Panc1 (cell line): ENCODE measurements at regions not wholly inside any gene's neighbourhood (a gene's known extent, or its start where the extent isn't known, plus 50 kb on each side); places are given as distances from the start of the nearest gene placed in this dataset.

Source experiments
- ATAC-seq: fragments of 200-7000 bp; cut with Tn5 transposase; 2 replicates; pipeline ENCODE4 v1.9.1; 2020; ENCODE audit warnings: mild to moderate bottlenecking, moderate library complexity
- BruUV-seq: library from RNA; stranded (reverse); fragments of 400-500 nt; replicated peaks from 2 replicates; lab custom pipeline; 2021; lab: Mats Ljungman, UMichigan
- CTCF ChIA-PET: fragments of 300-600 bp; sonication (Branson Sonifier 250); formaldehyde crosslinking; loops from one replicate; lab custom pipeline; 2022; ENCODE audit warnings: antibody characterized with exemption; lab: Charles Lee
- POLR2A ChIA-PET: fragments of 300-600 bp; sonication (Branson Sonifier 250); formaldehyde crosslinking; loops from one replicate; lab custom pipeline; 2022; ENCODE audit warnings: antibody characterized with exemption; lab: Charles Lee
- DNase-seq: peaks from one replicate; pipeline ENCODE4 v3.0.0-alpha.2; 2010; ENCODE audit warnings: low read depth, low spot score
- H3K27ac ChIP-seq: 2 replicates; pipeline ENCODE4 v1.5.1; 2011; ENCODE audit warnings: mild to moderate bottlenecking, low read length, inconsistent platforms
- H3K27me3 ChIP-seq: fragments of 200-500 bp; sonication (Bioruptor generic); 2 replicates; pipeline ENCODE4 v1.6.0; 2014; ENCODE audit warnings: low read length, inconsistent platforms; ENCODE audit not compliant: control insufficient read depth, insufficient read depth
- H3K36me3 ChIP-seq: fragments of 200-500 bp; sonication (Bioruptor generic); 2 replicates; pipeline ENCODE4 v1.5.1; 2014; ENCODE audit warnings: inconsistent platforms, mild to moderate bottlenecking, low read length, moderate library complexity; ENCODE audit not compliant: control insufficient read depth, insufficient read depth
- H3K4me1 ChIP-seq: 2 replicates; pipeline ENCODE4 v1.5.1; 2011; ENCODE audit warnings: inconsistent platforms, mild to moderate bottlenecking, low read length, moderate library complexity; ENCODE audit not compliant: control insufficient read depth, insufficient read depth
- H3K4me3 ChIP-seq, 2 experiments: 2 replicates each; pipeline ENCODE4 v1.5.1; 2011 to 2012; ENCODE audit warnings: low read depth in 2 of 2, low read length in 2 of 2, mild to moderate bottlenecking in 2 of 2, inconsistent platforms in 1 of 2, moderate library complexity in 1 of 2
- H3K9me3 ChIP-seq: fragments of 200-500 bp; sonication (Bioruptor generic); 2 replicates; pipeline ENCODE4 v1.5.1; 2014; ENCODE audit warnings: low read depth, mild to moderate bottlenecking, inconsistent platforms, low read length, moderate library complexity; ENCODE audit not compliant: control insufficient read depth, insufficient read depth
- POLR2AphosphoS5 ChIP-seq: IDR thresholded peaks from 2 replicates; pipeline ENCODE4 v1.6.1; 2012; ENCODE audit warnings: mild to moderate bottlenecking, low read depth, low read length, moderate library complexity
- SIN3A ChIP-seq: IDR thresholded peaks from 2 replicates; pipeline ENCODE4 v1.6.1; 2012; ENCODE audit warnings: low read depth, mild to moderate bottlenecking, low read length, moderate library complexity, borderline replicate concordance; ENCODE audit not compliant: insufficient read depth
- TCF7L2 ChIP-seq: IDR thresholded peaks from 2 replicates; pipeline ENCODE4 v1.6.1; 2011; ENCODE audit warnings: mild to moderate bottlenecking, low read depth, low read length, inconsistent platforms
- in situ Hi-C: cut with HindIII; loops from 2 replicates; pipeline ENCODE4 v1.10.0; 2016; ENCODE audit warnings: low sequenced_read_pairs, low pct_unique_long_range_greater_than_20kb
- intact Hi-C: fragments of 100-400 bp; cut with micrococcal nuclease; formaldehyde crosslinking; loops from one replicate; pipeline ENCODE4 v1.10.0; 2022; ENCODE audit not compliant: unreplicated experiment
- TF ChIP-seq, protein P1 (sequence below), 2 experiments: IDR thresholded peaks; 2 replicates each; pipeline ENCODE4 v1.6.1; 2011 to 2012; ENCODE audit warnings: low read depth in 2 of 2, control low read depth in 1 of 2, low read length in 1 of 2, mild to moderate bottlenecking in 1 of 2, moderate library complexity in 1 of 2; ENCODE audit not compliant: insufficient read depth in 1 of 2
- TF ChIP-seq, protein P2 (sequence below): fragments of 450-650 bp; IDR thresholded peaks from 2 replicates; pipeline ENCODE4 v1.5.1; 2017; ENCODE audit warnings: mild to moderate bottlenecking

DNA sequence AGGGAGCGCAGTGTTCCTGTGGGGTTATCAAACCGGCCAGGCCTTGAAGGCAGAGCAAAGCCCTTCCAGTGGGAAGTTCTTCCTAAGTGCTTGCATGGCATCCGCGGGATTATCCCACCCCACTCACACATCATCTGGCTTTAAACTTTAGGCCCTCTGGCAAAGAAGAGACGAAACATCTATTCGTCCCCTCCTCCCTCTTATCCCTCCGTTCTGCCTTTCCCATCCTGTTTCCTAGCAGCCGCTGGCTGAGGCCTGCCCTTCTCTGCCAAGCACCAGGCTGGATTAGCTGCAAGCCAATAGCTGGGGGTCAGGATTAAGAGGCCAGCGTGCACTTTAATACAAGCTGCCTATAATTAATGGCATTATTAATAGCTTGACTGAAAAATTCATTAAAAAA, 621.0 kb downstream of the PKHD1 start:
- no peaks in the 10 kb centered on the region; the same call in 1 of the 2 replicates for H3K36me3 ChIP-seq
- ChIA-PET POLR2A (no interaction called here), CTCF (no interaction called here)
- no TSS peak for BruUV-seq
- TF ChIP-seq, protein P1, sequence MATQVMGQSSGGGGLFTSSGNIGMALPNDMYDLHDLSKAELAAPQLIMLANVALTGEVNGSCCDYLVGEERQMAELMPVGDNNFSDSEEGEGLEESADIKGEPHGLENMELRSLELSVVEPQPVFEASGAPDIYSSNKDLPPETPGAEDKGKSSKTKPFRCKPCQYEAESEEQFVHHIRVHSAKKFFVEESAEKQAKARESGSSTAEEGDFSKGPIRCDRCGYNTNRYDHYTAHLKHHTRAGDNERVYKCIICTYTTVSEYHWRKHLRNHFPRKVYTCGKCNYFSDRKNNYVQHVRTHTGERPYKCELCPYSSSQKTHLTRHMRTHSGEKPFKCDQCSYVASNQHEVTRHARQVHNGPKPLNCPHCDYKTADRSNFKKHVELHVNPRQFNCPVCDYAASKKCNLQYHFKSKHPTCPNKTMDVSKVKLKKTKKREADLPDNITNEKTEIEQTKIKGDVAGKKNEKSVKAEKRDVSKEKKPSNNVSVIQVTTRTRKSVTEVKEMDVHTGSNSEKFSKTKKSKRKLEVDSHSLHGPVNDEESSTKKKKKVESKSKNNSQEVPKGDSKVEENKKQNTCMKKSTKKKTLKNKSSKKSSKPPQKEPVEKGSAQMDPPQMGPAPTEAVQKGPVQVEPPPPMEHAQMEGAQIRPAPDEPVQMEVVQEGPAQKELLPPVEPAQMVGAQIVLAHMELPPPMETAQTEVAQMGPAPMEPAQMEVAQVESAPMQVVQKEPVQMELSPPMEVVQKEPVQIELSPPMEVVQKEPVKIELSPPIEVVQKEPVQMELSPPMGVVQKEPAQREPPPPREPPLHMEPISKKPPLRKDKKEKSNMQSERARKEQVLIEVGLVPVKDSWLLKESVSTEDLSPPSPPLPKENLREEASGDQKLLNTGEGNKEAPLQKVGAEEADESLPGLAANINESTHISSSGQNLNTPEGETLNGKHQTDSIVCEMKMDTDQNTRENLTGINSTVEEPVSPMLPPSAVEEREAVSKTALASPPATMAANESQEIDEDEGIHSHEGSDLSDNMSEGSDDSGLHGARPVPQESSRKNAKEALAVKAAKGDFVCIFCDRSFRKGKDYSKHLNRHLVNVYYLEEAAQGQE (IDR thresholded peaks at IDR 0.05; ENCODE audit: insufficient read depth in 1 of 2, low read depth in 2 of 2, low read length in 1 of 2) = no peak
- TF ChIP-seq, protein P2, sequence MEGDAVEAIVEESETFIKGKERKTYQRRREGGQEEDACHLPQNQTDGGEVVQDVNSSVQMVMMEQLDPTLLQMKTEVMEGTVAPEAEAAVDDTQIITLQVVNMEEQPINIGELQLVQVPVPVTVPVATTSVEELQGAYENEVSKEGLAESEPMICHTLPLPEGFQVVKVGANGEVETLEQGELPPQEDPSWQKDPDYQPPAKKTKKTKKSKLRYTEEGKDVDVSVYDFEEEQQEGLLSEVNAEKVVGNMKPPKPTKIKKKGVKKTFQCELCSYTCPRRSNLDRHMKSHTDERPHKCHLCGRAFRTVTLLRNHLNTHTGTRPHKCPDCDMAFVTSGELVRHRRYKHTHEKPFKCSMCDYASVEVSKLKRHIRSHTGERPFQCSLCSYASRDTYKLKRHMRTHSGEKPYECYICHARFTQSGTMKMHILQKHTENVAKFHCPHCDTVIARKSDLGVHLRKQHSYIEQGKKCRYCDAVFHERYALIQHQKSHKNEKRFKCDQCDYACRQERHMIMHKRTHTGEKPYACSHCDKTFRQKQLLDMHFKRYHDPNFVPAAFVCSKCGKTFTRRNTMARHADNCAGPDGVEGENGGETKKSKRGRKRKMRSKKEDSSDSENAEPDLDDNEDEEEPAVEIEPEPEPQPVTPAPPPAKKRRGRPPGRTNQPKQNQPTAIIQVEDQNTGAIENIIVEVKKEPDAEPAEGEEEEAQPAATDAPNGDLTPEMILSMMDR = no peak
- H3K27me3 ChIP-seq = no peaks in the 10 kb centered on the region
- in situ Hi-C loops (no loop called here), intact Hi-C loops (no loop called here)
- DNase-seq = no peak
- H3K9me3 ChIP-seq = no peaks in the 10 kb centered on the region
- no peaks in the 10 kb centered on the region for H3K4me1 ChIP-seq
- ATAC-seq = no peak
- H3K27ac ChIP-seq = no peak overlapping the region
- H3K4me3 ChIP-seq = no peak overlapping the region

- BruUV-seq = no TSS peak
- H3K27me3 ChIP-seq = no peaks in the 10 kb centered on the region
- in situ Hi-C loops = no loop called here
- H3K9me3 ChIP-seq = no peaks in the 10 kb centered on the region
- H3K4me3 ChIP-seq = no peak overlapping the region
- TF ChIP-seq TCF7L2 = no peak
- TF ChIP-seq POLR2AphosphoS5 = no peak
- TF ChIP-seq SIN3A = no peak
- TF ChIP-seq, protein P1 (IDR thresholded peaks at IDR 0.05; ENCODE audit: insufficient read depth in 1 of 2, low read depth in 2 of 2, low read length in 1 of 2) = no peak
- TF ChIP-seq, protein P2 = no peak
- POLR2A ChIA-PET = no interaction called here
- no peaks in the 10 kb centered on the region for H3K4me1 ChIP-seq
- CTCF ChIA-PET = no interaction called here
- ATAC-seq (no peak), DNase-seq (no peak)
- no peaks in the 10 kb centered on the region; the same call in 1 of the 2 replicates for H3K36me3 ChIP-seq
- H3K27ac ChIP-seq = no peak overlapping the region
- intact Hi-C loops = no loop called here
Measured at GRCh38 chr6:51467231-51467952, 620.0 kb downstream of the PKHD1 start.
